ENCODE measurements at regions not wholly inside any gene's neighbourhood (a gene's known extent, or its start where the extent isn't known, plus 50 kb on each side); places are given as distances from the start of the nearest gene placed in this dataset.

DNA sequence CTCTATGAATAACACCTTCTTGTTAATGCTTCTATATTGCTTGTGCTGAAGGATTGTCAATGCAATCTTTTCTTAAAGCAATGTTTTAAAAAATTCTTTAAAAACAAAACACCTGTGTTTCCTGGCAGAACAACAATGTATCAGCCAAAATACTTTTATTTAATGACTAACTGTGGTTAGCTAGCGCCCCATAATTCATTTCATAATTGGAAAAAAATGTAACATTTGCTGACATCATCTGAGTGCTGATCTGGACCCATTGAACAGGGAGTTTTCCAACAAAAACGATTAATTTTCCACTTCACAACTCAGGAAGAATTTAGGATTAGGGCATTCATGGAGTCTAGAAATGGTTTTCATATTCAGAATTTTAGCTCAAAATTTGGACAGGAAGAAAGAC is 137.6 kb upstream of the CDK6 start:
- intact Hi-C loops (cut with micrococcal nuclease; ENCODE audit: unreplicated experiment) = no loop called here
- no TSS peak for BruUV-seq (replicated peaks)
- Histone ChIP-seq H3K36me3 (ENCODE audit: insufficient read depth, low read length) (no peaks in the 10 kb centered on the region), H3K9me3 (ENCODE audit: low read length) (0 out of 2 replicates have a peak, but pooled peaks cover 5% of the 10 kb centered on the region), H4K20me1 (ENCODE audit: insufficient read depth, low read length) (no peaks in the 10 kb centered on the region), H3K9me2 (ENCODE audit: insufficient read depth, low read length) (no peaks in the 10 kb centered on the region), H3K4me2 (ENCODE audit: low read length) (no peak overlapping the region), H3K4me3 (ENCODE audit: low read depth, low read length, poor library complexity, severe bottlenecking) (no peak overlapping the region), H2AFZ (ENCODE audit: low read length) (no peak overlapping the region), H3K27ac (ENCODE audit: low read depth, low read length, poor library complexity, severe bottlenecking) (no peak overlapping the region), H3K4me1 (ENCODE audit: insufficient read depth, low read length, poor library complexity, severe bottlenecking) (no peaks in the 10 kb centered on the region), H3K79me2 (ENCODE audit: insufficient read depth, low read depth, low read length) (no peaks in the 10 kb centered on the region)
- no peak for TF ChIP-seq EZH2phosphoT487 (IDR thresholded peaks at IDR 0.05; ENCODE audit: borderline replicate concordance, low read depth, low read length)
- TF ChIP-seq, protein P1, sequence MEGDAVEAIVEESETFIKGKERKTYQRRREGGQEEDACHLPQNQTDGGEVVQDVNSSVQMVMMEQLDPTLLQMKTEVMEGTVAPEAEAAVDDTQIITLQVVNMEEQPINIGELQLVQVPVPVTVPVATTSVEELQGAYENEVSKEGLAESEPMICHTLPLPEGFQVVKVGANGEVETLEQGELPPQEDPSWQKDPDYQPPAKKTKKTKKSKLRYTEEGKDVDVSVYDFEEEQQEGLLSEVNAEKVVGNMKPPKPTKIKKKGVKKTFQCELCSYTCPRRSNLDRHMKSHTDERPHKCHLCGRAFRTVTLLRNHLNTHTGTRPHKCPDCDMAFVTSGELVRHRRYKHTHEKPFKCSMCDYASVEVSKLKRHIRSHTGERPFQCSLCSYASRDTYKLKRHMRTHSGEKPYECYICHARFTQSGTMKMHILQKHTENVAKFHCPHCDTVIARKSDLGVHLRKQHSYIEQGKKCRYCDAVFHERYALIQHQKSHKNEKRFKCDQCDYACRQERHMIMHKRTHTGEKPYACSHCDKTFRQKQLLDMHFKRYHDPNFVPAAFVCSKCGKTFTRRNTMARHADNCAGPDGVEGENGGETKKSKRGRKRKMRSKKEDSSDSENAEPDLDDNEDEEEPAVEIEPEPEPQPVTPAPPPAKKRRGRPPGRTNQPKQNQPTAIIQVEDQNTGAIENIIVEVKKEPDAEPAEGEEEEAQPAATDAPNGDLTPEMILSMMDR (conservative IDR thresholded peaks at IDR 0.05; ENCODE audit: low read length) = no peak
- ChIA-PET POLR2A (interaction anchor here (0.6 to 0.9 kb wide), 3 partner anchors 19 to 558 kb away, joined by 3 to 6 read pairs (median 3); no protein-coding TSS in a partner anchor), CTCF (ENCODE audit: unreplicated experiment) (no interaction called here)
- no peak for DNase-seq (ENCODE audit: low spot score)

GRCh38 chr7:92973293-92973731 is 136.9 kb upstream of the CDK6 start:
- H4K20me1 ChIP-seq (ENCODE audit: insufficient read depth, low read length) = no peaks in the 10 kb centered on the region
- no peak for TF ChIP-seq EZH2phosphoT487 (IDR thresholded peaks at IDR 0.05; ENCODE audit: borderline replicate concordance, low read depth, low read length)
- TF ChIP-seq, protein P1 (conservative IDR thresholded peaks at IDR 0.05; ENCODE audit: low read length) = no peak
- H3K4me1 ChIP-seq (ENCODE audit: insufficient read depth, low read length, poor library complexity, severe bottlenecking) = no peaks in the 10 kb centered on the region
- H3K4me2 ChIP-seq (ENCODE audit: low read length) = no peak overlapping the region
- ChIA-PET POLR2A (interaction anchor here (0.6 kb wide), 1 partner anchor 559 kb away, joined by 6 read pairs; no protein-coding TSS in a partner anchor), CTCF (ENCODE audit: unreplicated experiment) (no interaction called here)
- no peak for DNase-seq (ENCODE audit: low spot score)
- 0 out of 2 replicates have a peak, but pooled peaks cover 5% of the 10 kb centered on the region for H3K9me3 ChIP-seq (ENCODE audit: low read length)
- no peaks in the 10 kb centered on the region for H3K36me3 ChIP-seq (ENCODE audit: insufficient read depth, low read length)
- H3K4me3 ChIP-seq (ENCODE audit: low read depth, low read length, poor library complexity, severe bottlenecking) = no peak overlapping the region
- no peaks in the 10 kb centered on the region for H3K9me2 ChIP-seq (ENCODE audit: insufficient read depth, low read length)
- no TSS peak for BruUV-seq (replicated peaks)
- no peaks in the 10 kb centered on the region for H3K79me2 ChIP-seq (ENCODE audit: insufficient read depth, low read depth, low read length)
- H2AFZ ChIP-seq (ENCODE audit: low read length) = no peak overlapping the region
- intact Hi-C loops (cut with micrococcal nuclease; ENCODE audit: unreplicated experiment) = no loop called here
- H3K27ac ChIP-seq (ENCODE audit: low read depth, low read length, poor library complexity, severe bottlenecking) = no peak overlapping the region

DNA sequence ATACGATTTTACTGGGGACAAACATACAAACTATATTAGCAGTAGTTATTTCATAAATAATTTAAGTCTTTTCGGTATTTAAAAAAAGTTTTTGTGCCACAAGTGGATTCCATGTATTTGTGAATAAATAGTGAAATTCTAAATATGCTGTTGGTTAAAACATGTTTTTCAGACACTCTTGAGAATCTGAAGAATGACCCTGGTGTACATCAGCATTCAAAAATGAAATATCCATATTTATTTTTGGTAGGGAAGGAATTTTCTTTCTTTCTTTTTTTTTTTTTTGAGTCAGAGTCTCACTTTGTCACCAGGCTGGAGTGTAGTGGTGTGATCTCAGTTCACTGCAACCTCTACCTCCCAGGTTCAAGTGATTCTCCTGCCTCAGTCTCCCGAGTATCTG is 136.1 kb upstream of the CDK6 start:
- H3K27ac ChIP-seq (ENCODE audit: low read depth, low read length, poor library complexity, severe bottlenecking) = no peak overlapping the region
- DNase-seq (ENCODE audit: low spot score) = no peak
- TF ChIP-seq EZH2phosphoT487 (IDR thresholded peaks at IDR 0.05; ENCODE audit: borderline replicate concordance, low read depth, low read length) = no peak
- TF ChIP-seq, protein P1 (conservative IDR thresholded peaks at IDR 0.05; ENCODE audit: low read length) = no peak
- no peaks in the 10 kb centered on the region for H3K79me2 ChIP-seq (ENCODE audit: insufficient read depth, low read depth, low read length)
- no peaks in the 10 kb centered on the region for H3K9me2 ChIP-seq (ENCODE audit: insufficient read depth, low read length)
- H3K4me1 ChIP-seq (ENCODE audit: insufficient read depth, low read length, poor library complexity, severe bottlenecking) = no peaks in the 10 kb centered on the region
- H3K4me3 ChIP-seq (ENCODE audit: low read depth, low read length, poor library complexity, severe bottlenecking) = no peak overlapping the region
- ChIA-PET CTCF (ENCODE audit: unreplicated experiment) (no interaction called here), POLR2A (no interaction called here)
- intact Hi-C loops (cut with micrococcal nuclease; ENCODE audit: unreplicated experiment) = no loop called here
- H3K36me3 ChIP-seq (ENCODE audit: insufficient read depth, low read length) = no peaks in the 10 kb centered on the region
- no peak overlapping the region for H2AFZ ChIP-seq (ENCODE audit: low read length)
- BruUV-seq (replicated peaks) = no TSS peak
- no peaks in the 10 kb centered on the region for H4K20me1 ChIP-seq (ENCODE audit: insufficient read depth, low read length)
- no peak overlapping the region for H3K4me2 ChIP-seq (ENCODE audit: low read length)
- H3K9me3 ChIP-seq (ENCODE audit: low read length) = 0 out of 2 replicates have a peak, but pooled peaks cover 5% of the 10 kb centered on the region
